CD14-positive monocyte (primary cell): ENCODE measurements at regions not wholly inside any gene's neighbourhood (a gene's known extent, or its start where the extent isn't known, plus 50 kb on each side); places are given as distances from the start of the nearest gene placed in this dataset.

Experiments used
- DNase-seq, 3 donors: peaks; one replicate each; pipeline ENCODE4 v3.0.0-alpha.2; 2011 to 2022
- H2AFZ ChIP-seq: 2 replicates; pipeline ENCODE4 v1.6.0; 2012; ENCODE audit warnings: mild to moderate bottlenecking, low read depth, low read length, inconsistent platforms; ENCODE audit not compliant: insufficient read depth, poor library complexity, severe bottlenecking
- H3K27ac ChIP-seq, 2 donors: 1 replicate in 1 of 2; 2 replicates in 1 of 2; pipeline ENCODE4 v1.5.1; 2012 to 2013; ENCODE audit warnings: low read length in 2 of 2, control low read depth in 1 of 2, inconsistent platforms in 1 of 2, low read depth in 1 of 2, mild to moderate bottlenecking in 1 of 2
- H3K27me3 ChIP-seq, 2 donors: one replicate each; pipeline versions ENCODE4 v1.6.0 to v1.6.1; 2011 to 2013; ENCODE audit warnings: low read length in 2 of 2; ENCODE audit not compliant: control insufficient read depth in 2 of 2, insufficient read depth in 2 of 2
- H3K36me3 ChIP-seq, 2 donors: replicated peaks in 1 of 2; 1 replicate in 1 of 2; 2 replicates in 1 of 2; pipeline versions ENCODE4 v1.5.1 to v1.6.1; 2012 to 2013; ENCODE audit warnings: low read length in 2 of 2, control low read depth in 1 of 2, inconsistent platforms in 1 of 2, mild to moderate bottlenecking in 1 of 2; ENCODE audit not compliant: insufficient read depth in 2 of 2, control insufficient read depth in 1 of 2
- H3K4me1 ChIP-seq, 2 donors: 1 replicate in 1 of 2; 2 replicates in 1 of 2; pipeline versions ENCODE4 v1.5.1 to v1.6.1; 2012 to 2013; ENCODE audit warnings: low read length in 2 of 2, control low read depth in 1 of 2, inconsistent platforms in 1 of 2, mild to moderate bottlenecking in 1 of 2, moderate library complexity in 1 of 2; ENCODE audit not compliant: insufficient read depth in 2 of 2, control insufficient read depth in 1 of 2
- H3K4me2 ChIP-seq: replicated peaks from 2 replicates; pipeline ENCODE3; 2012; ENCODE audit warnings: low read length, moderate library complexity, mild to moderate bottlenecking; ENCODE audit not compliant: poor library complexity, severe bottlenecking; ENCODE audit errors: extremely low read depth
- H3K4me3 ChIP-seq, 3 experiments: fragments of 200-600 bp in 1 of 3; sonication (generic) in 1 of 3; replicated peaks in 1 of 3; 1 replicate in 2 of 3; 2 replicates in 1 of 3; pipeline ENCODE4 v1.5.1; 2011 to 2013; ENCODE audit warnings: low read length in 3 of 3, mild to moderate bottlenecking in 3 of 3, control low read depth in 2 of 3, low read depth in 2 of 3, inconsistent platforms in 1 of 3, moderate library complexity in 1 of 3
- H3K79me2 ChIP-seq: 2 replicates; pipeline ENCODE4 v1.6.0; 2012; ENCODE audit warnings: mild to moderate bottlenecking, control low read depth, inconsistent platforms, low read length, moderate library complexity; ENCODE audit not compliant: insufficient read depth
- H3K9ac ChIP-seq: 2 replicates; pipeline ENCODE4 v1.6.0; 2017; ENCODE audit warnings: low read length, mild to moderate bottlenecking; ENCODE audit not compliant: insufficient read depth, poor library complexity, severe bottlenecking
- H3K9me3 ChIP-seq, 2 donors: replicated peaks in 1 of 2; 1 replicate in 1 of 2; 2 replicates in 1 of 2; pipeline versions ENCODE4 v1.5.1 to v1.6.1; 2012 to 2013; ENCODE audit warnings: low read length in 2 of 2, control low read depth in 1 of 2; ENCODE audit not compliant: control insufficient read depth in 1 of 2, insufficient read depth in 1 of 2
- H4K20me1 ChIP-seq: 2 replicates; pipeline ENCODE4 v1.6.0; 2012; ENCODE audit warnings: mild to moderate bottlenecking, low read length, control low read depth, moderate library complexity; ENCODE audit not compliant: insufficient read depth
- H3K27ac Mint-ChIP-seq, 7 donors: one replicate each; pipeline ENCODE4 v1.8.0; 2020; ENCODE audit warnings: mild to moderate bottlenecking in 7 of 7, mixed read lengths in 7 of 7, moderate library complexity in 6 of 7, inconsistent platforms in 2 of 7
- H3K27me3 Mint-ChIP-seq, 3 donors: one replicate each; pipeline ENCODE4 v1.8.0; 2021 to 2022; ENCODE audit warnings: low read depth in 3 of 3, mild to moderate bottlenecking in 3 of 3, mixed read lengths in 3 of 3, moderate library complexity in 3 of 3, inconsistent platforms in 1 of 3
- H3K36me3 Mint-ChIP-seq, 2 donors: one replicate each; pipeline ENCODE4 v1.8.0; 2020; ENCODE audit warnings: mixed read lengths in 2 of 2, inconsistent platforms in 1 of 2, mild to moderate bottlenecking in 1 of 2
- H3K4me1 Mint-ChIP-seq: one replicate; pipeline ENCODE4 v1.8.0; 2020; ENCODE audit warnings: mild to moderate bottlenecking, mixed read lengths
- H3K4me3 Mint-ChIP-seq, 2 donors: one replicate each; pipeline ENCODE4 v1.8.0; 2020; ENCODE audit warnings: mild to moderate bottlenecking in 2 of 2, mixed read lengths in 2 of 2, moderate library complexity in 1 of 2
- H3K9me3 Mint-ChIP-seq, 7 donors: one replicate each; pipeline ENCODE4 v1.8.0; 2020 to 2022; ENCODE audit warnings: mixed read lengths in 7 of 7, mild to moderate bottlenecking in 6 of 7, moderate library complexity in 6 of 7, inconsistent platforms in 2 of 7
- WGBS: methylation state at CpG from one replicate; pipeline ENCODE4 v1.1.5; 2013; ENCODE audit warnings: missing lambda C conversion rate; ENCODE audit not compliant: insufficient coverage; 5-methylcytosine and 5-hydroxymethylcytosine counted together
- intact Hi-C, 2 donors: fragments of 100-400 bp; cut with micrococcal nuclease; formaldehyde crosslinking; loops; one replicate each; pipeline versions ENCODE4 v1.15.0 to v1.15.1; 2023
- TF ChIP-seq, protein P1 (sequence below): fragments of 200-600 bp; IDR thresholded peaks from one replicate; pipeline ENCODE4 v1.8.0; 2022; ENCODE audit warnings: antibody characterized with exemption, mild to moderate bottlenecking

DNA sequence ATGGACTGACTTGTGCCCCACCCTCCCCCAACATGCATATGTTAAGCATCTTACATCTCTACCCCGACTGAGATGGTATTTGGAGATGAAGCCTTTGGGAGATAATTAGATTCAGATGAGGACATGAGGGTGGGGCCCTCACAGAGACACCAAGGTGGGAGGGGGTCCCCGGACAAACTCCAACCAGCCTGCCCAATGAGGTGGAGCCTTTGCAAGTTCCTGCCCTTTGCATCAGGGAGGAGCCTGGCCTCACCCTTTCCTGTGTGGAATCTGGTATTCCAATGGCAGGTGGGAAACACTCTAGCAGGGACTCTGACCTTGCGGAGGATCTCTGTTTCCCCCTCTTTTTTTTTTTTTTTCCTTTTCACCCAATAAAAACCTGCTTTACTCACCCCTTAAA lies 589.9 kb upstream of the BOD1L1 start:
- H3K4me3 Mint-ChIP-seq = no peak overlapping the region
- Histone ChIP-seq H3K27ac (no peak overlapping the region), H3K9me3 (peaks cover 5 to 7% of the 10 kb centered on the region in 2 donors), H3K36me3 (no peaks in the 10 kb centered on the region), H4K20me1 (no peaks in the 10 kb centered on the region), H3K4me2 (no peak overlapping the region), H3K9ac (no peak overlapping the region), H3K27me3 (no peaks in the 10 kb centered on the region), H2AFZ (no peak overlapping the region), H3K79me2 (no peaks in the 10 kb centered on the region), H3K4me3 (no peak overlapping the region), H3K4me1 (no peaks in the 10 kb centered on the region)
- H3K9me3 Mint-ChIP-seq = peaks cover 2 to 10% (median 10%) of the 10 kb centered on the region in 7 donors
- H3K27ac Mint-ChIP-seq = no peak overlapping the region
- DNase-seq = no peak
- WGBS = 89% methylated on average over 1 of the region's 3 CpGs
- H3K4me1 Mint-ChIP-seq = no peaks in the 10 kb centered on the region
- TF ChIP-seq, protein P1, sequence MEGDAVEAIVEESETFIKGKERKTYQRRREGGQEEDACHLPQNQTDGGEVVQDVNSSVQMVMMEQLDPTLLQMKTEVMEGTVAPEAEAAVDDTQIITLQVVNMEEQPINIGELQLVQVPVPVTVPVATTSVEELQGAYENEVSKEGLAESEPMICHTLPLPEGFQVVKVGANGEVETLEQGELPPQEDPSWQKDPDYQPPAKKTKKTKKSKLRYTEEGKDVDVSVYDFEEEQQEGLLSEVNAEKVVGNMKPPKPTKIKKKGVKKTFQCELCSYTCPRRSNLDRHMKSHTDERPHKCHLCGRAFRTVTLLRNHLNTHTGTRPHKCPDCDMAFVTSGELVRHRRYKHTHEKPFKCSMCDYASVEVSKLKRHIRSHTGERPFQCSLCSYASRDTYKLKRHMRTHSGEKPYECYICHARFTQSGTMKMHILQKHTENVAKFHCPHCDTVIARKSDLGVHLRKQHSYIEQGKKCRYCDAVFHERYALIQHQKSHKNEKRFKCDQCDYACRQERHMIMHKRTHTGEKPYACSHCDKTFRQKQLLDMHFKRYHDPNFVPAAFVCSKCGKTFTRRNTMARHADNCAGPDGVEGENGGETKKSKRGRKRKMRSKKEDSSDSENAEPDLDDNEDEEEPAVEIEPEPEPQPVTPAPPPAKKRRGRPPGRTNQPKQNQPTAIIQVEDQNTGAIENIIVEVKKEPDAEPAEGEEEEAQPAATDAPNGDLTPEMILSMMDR = no peak
- H3K27me3 Mint-ChIP-seq = peaks cover 0 to 1% (median 0%) of the 10 kb centered on the region in 3 donors
- H3K36me3 Mint-ChIP-seq = no peaks in the 10 kb centered on the region
- intact Hi-C loops = no loop called here

- Histone ChIP-seq H3K36me3 (no peaks in the 10 kb centered on the region), H2AFZ (no peak overlapping the region), H3K27ac (no peak overlapping the region), H3K4me2 (no peak overlapping the region), H4K20me1 (no peaks in the 10 kb centered on the region), H3K79me2 (no peaks in the 10 kb centered on the region), H3K4me1 (no peaks in the 10 kb centered on the region), H3K9me3 (no peaks in the 10 kb centered on the region), H3K27me3 (no peaks in the 10 kb centered on the region), H3K4me3 (no peak overlapping the region), H3K9ac (no peak overlapping the region)
- peaks cover 0 to 3% (median 0%) of the 10 kb centered on the region in 3 donors for H3K27me3 Mint-ChIP-seq
- WGBS = 100% methylated on average over 4 of the region's 4 CpGs
- H3K27ac Mint-ChIP-seq = peak overlapping the region in 1 of 7 donors; percentile 30
- TF ChIP-seq, protein P1 = no peak
- H3K36me3 Mint-ChIP-seq = no peaks in the 10 kb centered on the region
- no peak overlapping the region for H3K4me3 Mint-ChIP-seq
- no peak for DNase-seq
- H3K4me1 Mint-ChIP-seq = no peaks in the 10 kb centered on the region
- intact Hi-C loops = no loop called here
- H3K9me3 Mint-ChIP-seq = peaks cover 0 to 5% (median 2%) of the 10 kb centered on the region in 7 donors
These were observed 591.1 kb upstream of the BOD1L1 start for GRCh38 chr4:14218641-14219040.
